ENCODE measurements at regions not wholly inside any gene's neighbourhood (a gene's known extent, or its start where the extent isn't known, plus 50 kb on each side); places are given as distances from the start of the nearest gene placed in this dataset.

- Histone ChIP-seq H3K4me3 (ENCODE audit: low read length) (no peak overlapping the region), H3K27me3 (ENCODE audit: control insufficient read depth, low read length) (no peaks in the 10 kb centered on the region), H3F3A (ENCODE audit: control insufficient read depth, insufficient read depth) (no peaks in the 10 kb centered on the region), H3K36me3 (ENCODE audit: control insufficient read depth, low read length) (no peaks in the 10 kb centered on the region), H3K4me1 (ENCODE audit: control insufficient read depth, low read length) (no peaks in the 10 kb centered on the region), H4K20me1 (ENCODE audit: control insufficient read depth, insufficient read depth, low read depth, low read length) (no peaks in the 10 kb centered on the region), H3K27ac (ENCODE audit: low read depth, low read length) (no peak overlapping the region), H3K79me2 (ENCODE audit: control insufficient read depth, low read length) (no peaks in the 10 kb centered on the region), H3K9me2 (replicated peaks; ENCODE audit: control insufficient read depth, low read length) (no peaks in the 10 kb centered on the region), H3K4me2 (ENCODE audit: low read length) (no peak overlapping the region), H3K9me3 (ENCODE audit: control insufficient read depth, insufficient read depth, low read length) (no peaks in the 10 kb centered on the region)
- no peak for TF ChIP-seq EZH2phosphoT487 (IDR thresholded peaks at IDR 0.05; ENCODE audit: borderline replicate concordance, low read length)
- TF ChIP-seq CTCF (IDR thresholded peaks at IDR 0.05; ENCODE audit: low read depth, low read length, poor library complexity, severe bottlenecking): no peak
Observed at GRCh38 chr13:104411141-104411765, 1345.0 kb upstream of the SLC10A2 start.

GRCh38 chr13:104408733-104409132 lies 1342.5 kb upstream of the SLC10A2 start:
- Histone ChIP-seq H3K27me3 (ENCODE audit: control insufficient read depth, low read length) (no peaks in the 10 kb centered on the region), H3K79me2 (ENCODE audit: control insufficient read depth, low read length) (no peaks in the 10 kb centered on the region), H3F3A (ENCODE audit: control insufficient read depth, insufficient read depth) (no peaks in the 10 kb centered on the region), H3K4me1 (ENCODE audit: control insufficient read depth, low read length) (no peaks in the 10 kb centered on the region), H3K4me3 (ENCODE audit: low read length) (no peak overlapping the region), H3K4me2 (ENCODE audit: low read length) (no peak overlapping the region), H3K9me3 (ENCODE audit: control insufficient read depth, insufficient read depth, low read length) (no peaks in the 10 kb centered on the region), H3K36me3 (ENCODE audit: control insufficient read depth, low read length) (no peaks in the 10 kb centered on the region), H3K27ac (ENCODE audit: low read depth, low read length) (no peak overlapping the region), H4K20me1 (ENCODE audit: control insufficient read depth, insufficient read depth, low read depth, low read length) (no peaks in the 10 kb centered on the region), H3K9me2 (replicated peaks; ENCODE audit: control insufficient read depth, low read length) (no peaks in the 10 kb centered on the region)
- no peak for TF ChIP-seq EZH2phosphoT487 (IDR thresholded peaks at IDR 0.05; ENCODE audit: borderline replicate concordance, low read length)
- no peak for TF ChIP-seq CTCF (IDR thresholded peaks at IDR 0.05; ENCODE audit: low read depth, low read length, poor library complexity, severe bottlenecking)

GRCh38 chr13:104404325-104404724 lies 1338.1 kb upstream of the SLC10A2 start:
- Histone ChIP-seq H4K20me1 (ENCODE audit: control insufficient read depth, insufficient read depth, low read depth, low read length) (no peaks in the 10 kb centered on the region), H3K79me2 (ENCODE audit: control insufficient read depth, low read length) (no peaks in the 10 kb centered on the region), H3K36me3 (ENCODE audit: control insufficient read depth, low read length) (no peaks in the 10 kb centered on the region), H3K4me1 (ENCODE audit: control insufficient read depth, low read length) (no peaks in the 10 kb centered on the region), H3K9me2 (replicated peaks; ENCODE audit: control insufficient read depth, low read length) (no peaks in the 10 kb centered on the region), H3F3A (ENCODE audit: control insufficient read depth, insufficient read depth) (no peaks in the 10 kb centered on the region), H3K9me3 (ENCODE audit: control insufficient read depth, insufficient read depth, low read length) (no peaks in the 10 kb centered on the region), H3K4me3 (ENCODE audit: low read length) (no peak overlapping the region), H3K27ac (ENCODE audit: low read depth, low read length) (no peak overlapping the region), H3K4me2 (ENCODE audit: low read length) (no peak overlapping the region), H3K27me3 (ENCODE audit: control insufficient read depth, low read length) (no peaks in the 10 kb centered on the region)
- TF ChIP-seq CTCF (IDR thresholded peaks at IDR 0.05; ENCODE audit: low read depth, low read length, poor library complexity, severe bottlenecking) (no peak), EZH2phosphoT487 (IDR thresholded peaks at IDR 0.05; ENCODE audit: borderline replicate concordance, low read length) (no peak)
